Neural cell (in vitro differentiated cells): ENCODE measurements at regions not wholly inside any gene's neighbourhood (a gene's known extent, or its start where the extent isn't known, plus 50 kb on each side); places are given as distances from the start of the nearest gene placed in this dataset.

Source experiments
- H2AFZ ChIP-seq: fragments of 200-600, 300-800 bp; sonication (generic), shearing (Covaris generic); 2 replicates; pipeline ENCODE4 v1.6.0; 2014; ENCODE audit warnings: low read depth, mild to moderate bottlenecking, antibody characterized with exemption, low read length, moderate library complexity
- H3F3A ChIP-seq: fragments of 200-600 bp; shearing (Covaris generic); 2 replicates; pipeline ENCODE4 v1.6.1; 2016; ENCODE audit warnings: mild to moderate bottlenecking, moderate library complexity, mixed read lengths, antibody characterized with exemption, low read length; ENCODE audit not compliant: insufficient read depth, poor library complexity, severe bottlenecking
- H3K27ac ChIP-seq: fragments of 200-600, 300-800 bp; sonication (generic), shearing (Covaris generic); 2 replicates; pipeline ENCODE4 v1.5.1; 2014; ENCODE audit warnings: mild to moderate bottlenecking, low read length, moderate library complexity
- H3K27me3 ChIP-seq: fragments of 300-800, 200-600 bp; sonication (generic), shearing (Covaris generic); 2 replicates; pipeline ENCODE4 v1.6.0; 2014; ENCODE audit warnings: mild to moderate bottlenecking, low read depth, low read length, moderate library complexity; ENCODE audit not compliant: insufficient read depth
- H3K36me3 ChIP-seq: fragments of 300-800, 200-600 bp; sonication (generic), shearing (Covaris generic); 2 replicates; pipeline ENCODE4 v1.5.1; 2014; ENCODE audit warnings: mild to moderate bottlenecking, antibody characterized with exemption, low read length, moderate library complexity; ENCODE audit not compliant: insufficient read depth
- H3K4me2 ChIP-seq: fragments of 300-800, 200-600 bp; sonication (generic), shearing (Covaris generic); 2 replicates; pipeline ENCODE4 v1.6.0; 2014; ENCODE audit warnings: mild to moderate bottlenecking, low read length
- H3K4me3 ChIP-seq: fragments of 300-800, 200-600 bp; sonication (generic), shearing (Covaris generic); 2 replicates; pipeline ENCODE4 v1.5.1; 2014; ENCODE audit warnings: mild to moderate bottlenecking, low read length, moderate library complexity
- H3K79me2 ChIP-seq: fragments of 200-600 bp; shearing (Covaris generic); replicated peaks from 2 replicates; pipeline ENCODE4 v1.6.0; 2014; ENCODE audit warnings: mild to moderate bottlenecking, low read length, moderate library complexity; ENCODE audit not compliant: insufficient read depth
- H3K9ac ChIP-seq: fragments of 300-800, 200-600 bp; sonication (generic), shearing (Covaris generic); 2 replicates; pipeline ENCODE4 v1.6.1; 2016; ENCODE audit warnings: mild to moderate bottlenecking, low read length, mixed read lengths
- H3K9me2 ChIP-seq: fragments of 200-600 bp; shearing (Covaris generic); 2 replicates; pipeline ENCODE4 v1.6.1; 2016; ENCODE audit warnings: mild to moderate bottlenecking, low read length, mixed read lengths; ENCODE audit not compliant: insufficient read depth
- H3K9me3 ChIP-seq: fragments of 200-600, 300-800 bp; sonication (generic), shearing (Covaris generic); 2 replicates; pipeline ENCODE4 v1.6.1; 2016; ENCODE audit warnings: mild to moderate bottlenecking, mixed run types, low read length, moderate library complexity, mixed read lengths
- H4K20me1 ChIP-seq: fragments of 200-600 bp; shearing (Covaris generic); 2 replicates; pipeline ENCODE4 v1.6.1; 2016; ENCODE audit warnings: mild to moderate bottlenecking, mixed run types; ENCODE audit not compliant: insufficient read depth
- CTCF ChIP-seq: fragments of 450-650 bp; IDR thresholded peaks from 2 replicates; pipeline ENCODE4 v1.5.1; 2014; ENCODE audit warnings: antibody characterized with exemption, mild to moderate bottlenecking, moderate library complexity; ENCODE audit not compliant: poor library complexity, severe bottlenecking
- EP300 ChIP-seq: fragments of 450-650 bp; conservative IDR thresholded peaks from 2 replicates; pipeline ENCODE4 v1.6.1; 2014; ENCODE audit warnings: antibody characterized with exemption, mild to moderate bottlenecking, moderate library complexity; ENCODE audit not compliant: poor library complexity, severe bottlenecking
- RAD21 ChIP-seq: fragments of 450-650 bp; conservative IDR thresholded peaks from 2 replicates; pipeline ENCODE4 v1.6.1; 2014; ENCODE audit warnings: antibody characterized with exemption, mild to moderate bottlenecking, moderate library complexity
- SMC3 ChIP-seq: fragments of 450-650 bp; conservative IDR thresholded peaks from 2 replicates; pipeline ENCODE4 v1.6.1; 2014; ENCODE audit warnings: antibody characterized with exemption, mild to moderate bottlenecking, moderate library complexity; ENCODE audit not compliant: poor library complexity
- TF ChIP-seq, protein P1 (sequence below): IDR thresholded peaks from 2 replicates; pipeline ENCODE4 v1.6.1; 2012; ENCODE audit warnings: borderline replicate concordance

- TF ChIP-seq EP300 (no peak), RAD21 (no peak), CTCF (no peak), SMC3 (no peak)
- TF ChIP-seq, protein P1, sequence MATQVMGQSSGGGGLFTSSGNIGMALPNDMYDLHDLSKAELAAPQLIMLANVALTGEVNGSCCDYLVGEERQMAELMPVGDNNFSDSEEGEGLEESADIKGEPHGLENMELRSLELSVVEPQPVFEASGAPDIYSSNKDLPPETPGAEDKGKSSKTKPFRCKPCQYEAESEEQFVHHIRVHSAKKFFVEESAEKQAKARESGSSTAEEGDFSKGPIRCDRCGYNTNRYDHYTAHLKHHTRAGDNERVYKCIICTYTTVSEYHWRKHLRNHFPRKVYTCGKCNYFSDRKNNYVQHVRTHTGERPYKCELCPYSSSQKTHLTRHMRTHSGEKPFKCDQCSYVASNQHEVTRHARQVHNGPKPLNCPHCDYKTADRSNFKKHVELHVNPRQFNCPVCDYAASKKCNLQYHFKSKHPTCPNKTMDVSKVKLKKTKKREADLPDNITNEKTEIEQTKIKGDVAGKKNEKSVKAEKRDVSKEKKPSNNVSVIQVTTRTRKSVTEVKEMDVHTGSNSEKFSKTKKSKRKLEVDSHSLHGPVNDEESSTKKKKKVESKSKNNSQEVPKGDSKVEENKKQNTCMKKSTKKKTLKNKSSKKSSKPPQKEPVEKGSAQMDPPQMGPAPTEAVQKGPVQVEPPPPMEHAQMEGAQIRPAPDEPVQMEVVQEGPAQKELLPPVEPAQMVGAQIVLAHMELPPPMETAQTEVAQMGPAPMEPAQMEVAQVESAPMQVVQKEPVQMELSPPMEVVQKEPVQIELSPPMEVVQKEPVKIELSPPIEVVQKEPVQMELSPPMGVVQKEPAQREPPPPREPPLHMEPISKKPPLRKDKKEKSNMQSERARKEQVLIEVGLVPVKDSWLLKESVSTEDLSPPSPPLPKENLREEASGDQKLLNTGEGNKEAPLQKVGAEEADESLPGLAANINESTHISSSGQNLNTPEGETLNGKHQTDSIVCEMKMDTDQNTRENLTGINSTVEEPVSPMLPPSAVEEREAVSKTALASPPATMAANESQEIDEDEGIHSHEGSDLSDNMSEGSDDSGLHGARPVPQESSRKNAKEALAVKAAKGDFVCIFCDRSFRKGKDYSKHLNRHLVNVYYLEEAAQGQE, result no peak
- Histone ChIP-seq H3K9me3 (no peaks in the 10 kb centered on the region), H3K27ac (no peak overlapping the region), H4K20me1 (no peaks in the 10 kb centered on the region), H3K36me3 (no peaks in the 10 kb centered on the region), H3K9ac (no peak overlapping the region), H3K4me2 (no peak overlapping the region), H3K4me3 (no peak overlapping the region), H3F3A (no peaks in the 10 kb centered on the region), H3K27me3 (no peaks in the 10 kb centered on the region), H3K79me2 (no peaks in the 10 kb centered on the region), H2AFZ (no peak overlapping the region), H3K9me2 (no peaks in the 10 kb centered on the region)
These were observed 94.8 kb downstream of the PTCHD4 start for GRCh38 chr6:48016020-48016755.

DNA sequence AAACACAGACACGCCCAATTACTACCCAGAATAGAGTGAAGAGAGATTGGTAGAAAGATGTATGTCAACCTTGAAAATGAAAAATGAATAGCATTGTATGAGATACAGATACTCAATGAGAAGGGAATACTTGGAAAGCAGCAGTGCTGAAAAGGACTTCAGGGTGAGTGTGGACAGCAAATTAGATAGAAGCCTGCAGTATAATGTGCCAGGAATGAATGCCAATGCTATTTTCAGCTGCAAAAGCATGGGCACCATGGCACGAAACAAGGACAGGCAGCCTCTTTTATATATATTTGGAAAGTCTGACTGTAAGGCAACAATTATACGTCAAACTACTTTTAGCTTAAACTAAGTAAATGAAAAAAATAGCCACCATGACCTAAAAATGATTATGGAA lies 118.2 kb downstream of the PTCHD4 start:
- Histone ChIP-seq H3F3A (no peaks in the 10 kb centered on the region), H3K9me3 (no peaks in the 10 kb centered on the region), H3K4me2 (no peak overlapping the region), H2AFZ (no peak overlapping the region), H3K9ac (no peak overlapping the region), H4K20me1 (no peaks in the 10 kb centered on the region), H3K27ac (no peak overlapping the region), H3K4me3 (no peak overlapping the region), H3K9me2 (no peaks in the 10 kb centered on the region), H3K79me2 (no peaks in the 10 kb centered on the region), H3K36me3 (no peaks in the 10 kb centered on the region), H3K27me3 (no peaks in the 10 kb centered on the region)
- TF ChIP-seq, protein P1, result no peak
